HG03060 (cell line): ENCODE measurements at regions not wholly inside any gene's neighbourhood (a gene's known extent, or its start where the extent isn't known, plus 50 kb on each side); places are given as distances from the start of the nearest gene placed in this dataset.
A peak's percentile ranks its signal among the peaks of the same experiment; 100 is the strongest.
"Not testable (repeated sequence)": the region's sequence is repeated elsewhere in the genome, so short reads cannot be mapped to it uniquely, and the experiment has no call there.

Experiments used
- ATAC-seq: cut with Tn5 transposase; IDR thresholded peaks from one replicate; pipeline ENCODE4 v1.9.1; 2021; ENCODE audit warnings: low read depth, moderate number of reproducible peaks; ENCODE audit not compliant: unreplicated experiment

- no peak for ATAC-seq
These were observed 249.5 kb upstream of the IL12A start for GRCh38 chr3:159739166-159739565.

GRCh38 chr3:159739969-159740368 is 248.7 kb upstream of the IL12A start:
- ATAC-seq: no peak

- ATAC-seq: no peak
These were observed 247.4 kb upstream of the IL12A start for GRCh38 chr3:159741281-159741680.

GRCh38 chr3:159748425-159748824 is 240.2 kb upstream of the IL12A start:
- ATAC-seq: no peak

- no peak for ATAC-seq
These were observed 239.2 kb upstream of the IL12A start for GRCh38 chr3:159749406-159749805.

- ATAC-seq: no peak
These were observed 237.5 kb upstream of the IL12A start for GRCh38 chr3:159751146-159751545.

GRCh38 chr3:159751752-159752151 is 236.9 kb upstream of the IL12A start:
- no peak for ATAC-seq

- not testable (repeated sequence) for ATAC-seq
These were observed 232.1 kb upstream of the IL12A start for GRCh38 chr3:159756279-159757207.

- no peak for ATAC-seq
These were observed 231.1 kb upstream of the IL12A start for GRCh38 chr3:159757341-159758060.

- no peak for ATAC-seq
These were observed 228.6 kb upstream of the IL12A start for GRCh38 chr3:159760046-159760445.

GRCh38 chr3:159761369-159761768 is 227.3 kb upstream of the IL12A start:
- no peak for ATAC-seq

GRCh38 chr3:159761848-159762635 is 226.6 kb upstream of the IL12A start:
- ATAC-seq: no peak

- ATAC-seq: no peak
These were observed 225.5 kb upstream of the IL12A start for GRCh38 chr3:159763011-159763601.

- ATAC-seq: peak; percentile 26
These were observed 224.8 kb upstream of the IL12A start for GRCh38 chr3:159763602-159764489.

GRCh38 chr3:159764490-159765029 is 224.1 kb upstream of the IL12A start:
- ATAC-seq: no peak

- ATAC-seq: no peak
These were observed 223.4 kb upstream of the IL12A start for GRCh38 chr3:159765030-159765859.

- no peak for ATAC-seq
These were observed 222.8 kb upstream of the IL12A start for GRCh38 chr3:159765860-159766294.

- ATAC-seq: no peak
These were observed 222.0 kb upstream of the IL12A start for GRCh38 chr3:159766563-159767185.
